Ishikawa (cell line): ENCODE measurements at regions not wholly inside any gene's neighbourhood (a gene's known extent, or its start where the extent isn't known, plus 50 kb on each side); places are given as distances from the start of the nearest gene placed in this dataset.

Experiments
- CEBPB ChIP-seq: IDR thresholded peaks from 2 replicates; pipeline ENCODE4 v1.6.1; 2012
- CREB1 ChIP-seq: IDR thresholded peaks from 2 replicates; pipeline ENCODE4 v1.6.1; 2012; ENCODE audit warnings: low read depth
- EGR1 ChIP-seq: IDR thresholded peaks from 2 replicates; pipeline ENCODE4 v1.6.1; 2012
- EP300 ChIP-seq: IDR thresholded peaks from 2 replicates; pipeline ENCODE4 v1.6.1; 2012; ENCODE audit warnings: borderline replicate concordance
- FOXM1 ChIP-seq: IDR thresholded peaks from 2 replicates; pipeline ENCODE4 v1.6.1; 2012; ENCODE audit warnings: low read depth, borderline replicate concordance
- NFIC ChIP-seq: IDR thresholded peaks from 2 replicates; pipeline ENCODE4 v1.6.1; 2012
- RAD21 ChIP-seq: IDR thresholded peaks from 2 replicates; pipeline ENCODE4 v1.6.1; 2012; ENCODE audit warnings: low read depth
- TAF1 ChIP-seq: IDR thresholded peaks from 2 replicates; pipeline ENCODE4 v1.6.1; 2012; ENCODE audit warnings: low read depth, mild to moderate bottlenecking
- TCF12 ChIP-seq: IDR thresholded peaks from 2 replicates; pipeline ENCODE4 v1.6.1; 2012; ENCODE audit warnings: low read depth
- TEAD4 ChIP-seq: IDR thresholded peaks from 2 replicates; pipeline ENCODE4 v1.6.1; 2012
- YY1 ChIP-seq: IDR thresholded peaks from 2 replicates; pipeline ENCODE4 v1.6.1; 2012; ENCODE audit warnings: low read depth
- ZBTB7A ChIP-seq: IDR thresholded peaks from 2 replicates; pipeline ENCODE4 v1.6.1; 2012; ENCODE audit warnings: low read depth
- TF ChIP-seq, protein P1 (sequence below): IDR thresholded peaks from 2 replicates; pipeline ENCODE4 v1.6.1; 2012; ENCODE audit warnings: low read depth, mild to moderate bottlenecking
- TF ChIP-seq, protein P2 (sequence below): IDR thresholded peaks from 2 replicates; pipeline ENCODE4 v1.6.1; 2012
- TF ChIP-seq, protein P3 (sequence below): IDR thresholded peaks from 2 replicates; pipeline ENCODE4 v1.6.1; 2012

DNA sequence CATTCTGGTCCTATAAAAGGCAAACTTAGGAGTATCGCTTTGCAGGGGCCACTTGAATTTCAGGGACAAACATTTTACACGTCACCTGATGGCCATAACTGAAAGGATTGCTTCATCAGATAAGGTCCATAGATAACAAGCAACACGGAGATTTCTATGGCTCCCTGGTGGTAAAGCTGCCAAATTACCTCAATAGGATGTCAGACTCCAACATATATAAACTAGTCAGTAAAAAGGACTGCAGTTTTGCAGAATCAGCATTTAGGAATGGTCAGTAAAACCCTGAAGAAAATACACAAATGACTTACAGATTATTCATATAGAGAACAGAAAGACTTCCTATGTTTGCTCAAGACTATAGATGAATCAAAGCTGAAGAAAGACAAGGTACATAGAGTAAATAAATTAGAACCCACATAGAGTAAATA is 66.1 kb upstream of the GRIP1 start:
- TF ChIP-seq, protein P1, sequence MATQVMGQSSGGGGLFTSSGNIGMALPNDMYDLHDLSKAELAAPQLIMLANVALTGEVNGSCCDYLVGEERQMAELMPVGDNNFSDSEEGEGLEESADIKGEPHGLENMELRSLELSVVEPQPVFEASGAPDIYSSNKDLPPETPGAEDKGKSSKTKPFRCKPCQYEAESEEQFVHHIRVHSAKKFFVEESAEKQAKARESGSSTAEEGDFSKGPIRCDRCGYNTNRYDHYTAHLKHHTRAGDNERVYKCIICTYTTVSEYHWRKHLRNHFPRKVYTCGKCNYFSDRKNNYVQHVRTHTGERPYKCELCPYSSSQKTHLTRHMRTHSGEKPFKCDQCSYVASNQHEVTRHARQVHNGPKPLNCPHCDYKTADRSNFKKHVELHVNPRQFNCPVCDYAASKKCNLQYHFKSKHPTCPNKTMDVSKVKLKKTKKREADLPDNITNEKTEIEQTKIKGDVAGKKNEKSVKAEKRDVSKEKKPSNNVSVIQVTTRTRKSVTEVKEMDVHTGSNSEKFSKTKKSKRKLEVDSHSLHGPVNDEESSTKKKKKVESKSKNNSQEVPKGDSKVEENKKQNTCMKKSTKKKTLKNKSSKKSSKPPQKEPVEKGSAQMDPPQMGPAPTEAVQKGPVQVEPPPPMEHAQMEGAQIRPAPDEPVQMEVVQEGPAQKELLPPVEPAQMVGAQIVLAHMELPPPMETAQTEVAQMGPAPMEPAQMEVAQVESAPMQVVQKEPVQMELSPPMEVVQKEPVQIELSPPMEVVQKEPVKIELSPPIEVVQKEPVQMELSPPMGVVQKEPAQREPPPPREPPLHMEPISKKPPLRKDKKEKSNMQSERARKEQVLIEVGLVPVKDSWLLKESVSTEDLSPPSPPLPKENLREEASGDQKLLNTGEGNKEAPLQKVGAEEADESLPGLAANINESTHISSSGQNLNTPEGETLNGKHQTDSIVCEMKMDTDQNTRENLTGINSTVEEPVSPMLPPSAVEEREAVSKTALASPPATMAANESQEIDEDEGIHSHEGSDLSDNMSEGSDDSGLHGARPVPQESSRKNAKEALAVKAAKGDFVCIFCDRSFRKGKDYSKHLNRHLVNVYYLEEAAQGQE, result no peak
- no peak for TF ChIP-seq CEBPB
- TF ChIP-seq YY1, result no peak
- TF ChIP-seq CREB1, result no peak
- no peak for TF ChIP-seq EP300
- TF ChIP-seq, protein P2, sequence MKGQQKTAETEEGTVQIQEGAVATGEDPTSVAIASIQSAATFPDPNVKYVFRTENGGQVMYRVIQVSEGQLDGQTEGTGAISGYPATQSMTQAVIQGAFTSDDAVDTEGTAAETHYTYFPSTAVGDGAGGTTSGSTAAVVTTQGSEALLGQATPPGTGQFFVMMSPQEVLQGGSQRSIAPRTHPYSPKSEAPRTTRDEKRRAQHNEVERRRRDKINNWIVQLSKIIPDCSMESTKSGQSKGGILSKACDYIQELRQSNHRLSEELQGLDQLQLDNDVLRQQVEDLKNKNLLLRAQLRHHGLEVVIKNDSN, result no peak
- TF ChIP-seq TCF12, result no peak
- no peak for TF ChIP-seq RAD21
- TF ChIP-seq ZBTB7A, result no peak
- no peak for TF ChIP-seq EGR1
- TF ChIP-seq TAF1, result no peak
- no peak for TF ChIP-seq FOXM1
- TF ChIP-seq NFIC, result no peak
- TF ChIP-seq, protein P3, sequence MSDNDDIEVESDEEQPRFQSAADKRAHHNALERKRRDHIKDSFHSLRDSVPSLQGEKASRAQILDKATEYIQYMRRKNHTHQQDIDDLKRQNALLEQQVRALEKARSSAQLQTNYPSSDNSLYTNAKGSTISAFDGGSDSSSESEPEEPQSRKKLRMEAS, result no peak
- TF ChIP-seq TEAD4, result no peak

DNA sequence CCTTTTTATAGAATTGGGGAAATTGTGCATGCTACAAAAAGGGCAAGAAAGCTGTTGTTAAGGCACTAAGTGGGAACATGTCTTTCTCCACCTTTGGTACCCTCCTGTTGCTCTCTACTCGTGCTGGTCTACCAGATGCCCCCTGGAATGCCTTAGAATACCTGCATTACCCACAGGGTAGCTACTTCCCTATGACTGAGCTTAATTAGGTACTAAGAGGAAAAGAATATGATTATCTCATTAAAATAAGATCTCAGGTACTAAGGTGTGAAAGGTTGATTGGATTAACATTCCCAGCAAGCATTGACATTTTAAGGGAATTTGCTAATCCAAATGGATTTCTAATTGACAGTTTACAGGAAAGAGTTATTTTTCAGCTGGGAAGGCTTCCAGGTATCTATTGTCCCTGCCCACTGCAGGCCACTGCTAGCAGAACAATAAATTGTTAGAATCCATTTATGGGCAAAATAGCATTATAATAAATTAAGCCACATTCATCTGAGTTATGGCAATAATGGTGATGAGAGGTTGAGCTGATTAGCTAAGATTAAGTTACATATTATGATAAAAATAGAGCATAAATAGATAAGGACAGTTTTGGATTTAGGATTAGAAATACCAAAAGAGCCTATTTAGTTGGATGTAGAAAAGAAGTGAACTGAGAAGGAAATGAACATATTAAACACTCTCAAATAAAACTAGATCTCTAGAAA is 67.8 kb upstream of the GRIP1 start:
- no peak for TF ChIP-seq TEAD4
- TF ChIP-seq NFIC, result no peak
- no peak for TF ChIP-seq RAD21
- TF ChIP-seq TAF1, result no peak
- TF ChIP-seq, protein P2, result no peak
- TF ChIP-seq, protein P3, result no peak
- TF ChIP-seq, protein P1, result no peak
- no peak for TF ChIP-seq CEBPB
- no peak for TF ChIP-seq TCF12
- TF ChIP-seq FOXM1, result no peak
- no peak for TF ChIP-seq YY1

DNA sequence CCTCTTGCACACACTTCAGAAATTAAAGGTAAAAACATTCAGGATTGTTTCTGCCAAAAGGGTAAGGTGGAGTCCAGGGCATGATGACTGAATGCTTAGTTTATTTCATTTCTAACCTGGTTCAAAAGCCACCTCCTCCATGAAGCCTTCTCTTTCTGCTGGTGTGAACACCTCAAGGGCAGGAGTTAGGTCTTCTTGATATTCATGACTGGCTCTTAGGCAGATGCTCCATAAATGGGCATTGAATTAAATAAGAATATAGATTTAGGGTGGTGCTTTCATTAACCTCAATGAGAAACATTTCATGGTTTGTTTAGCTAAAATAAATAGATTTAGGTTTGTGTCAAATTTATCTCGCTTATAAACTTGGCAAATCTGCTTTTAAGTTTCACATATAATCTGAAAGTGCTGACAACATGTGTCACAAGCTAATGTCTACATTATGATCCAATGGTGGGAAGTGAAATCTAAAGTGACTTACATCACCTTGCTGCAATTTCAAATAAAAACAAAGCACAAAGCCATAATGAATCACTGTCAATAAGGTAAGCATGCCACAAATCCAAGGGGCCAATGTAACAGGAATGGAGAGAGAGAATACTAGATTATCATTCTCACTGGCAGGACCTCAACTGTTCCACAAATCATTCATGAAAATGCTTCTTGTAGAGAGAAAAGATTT is 72.7 kb upstream of the GRIP1 start:
- TF ChIP-seq NFIC, result no peak
- no peak for TF ChIP-seq TAF1
- no peak for TF ChIP-seq EGR1
- no peak for TF ChIP-seq RAD21
- TF ChIP-seq YY1, result no peak
- TF ChIP-seq ZBTB7A, result no peak
- TF ChIP-seq, protein P1, result no peak
- no peak for TF ChIP-seq EP300
- TF ChIP-seq, protein P3, result no peak

DNA sequence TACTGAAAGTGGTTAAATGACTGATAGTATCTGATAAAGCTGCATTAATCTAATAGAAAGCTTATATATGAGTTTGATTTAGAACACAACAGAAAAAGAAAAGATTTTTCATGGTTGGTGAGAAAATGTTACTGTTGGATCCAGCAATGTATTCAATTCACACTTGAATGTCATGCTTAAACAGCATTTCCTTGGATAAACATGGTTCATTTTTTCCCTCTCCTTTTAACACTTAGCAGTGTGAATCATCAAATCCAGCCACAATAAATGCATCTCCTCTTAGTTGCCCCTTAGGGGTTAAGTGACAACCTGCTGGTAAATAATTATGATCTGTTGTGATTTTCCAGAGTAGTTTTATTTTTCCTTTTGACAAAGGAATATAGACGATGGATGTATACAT is 74.9 kb upstream of the GRIP1 start:
- TF ChIP-seq RAD21, result no peak
- TF ChIP-seq CEBPB, result no peak
- TF ChIP-seq TEAD4, result no peak
- TF ChIP-seq NFIC, result no peak
- no peak for TF ChIP-seq FOXM1
- TF ChIP-seq, protein P3, result no peak
- TF ChIP-seq CREB1, result no peak
